HG03521 (cell line): ENCODE measurements at regions not wholly inside any gene's neighbourhood (a gene's known extent, or its start where the extent isn't known, plus 50 kb on each side); places are given as distances from the start of the nearest gene placed in this dataset.
"Not testable (repeated sequence)": the region's sequence is repeated elsewhere in the genome, so short reads cannot be mapped to it uniquely, and the experiment has no call there.

Source experiments
- ATAC-seq: cut with Tn5 transposase; IDR thresholded peaks from one replicate; pipeline ENCODE4 v1.9.1; 2021; ENCODE audit warnings: mild to moderate bottlenecking, moderate library complexity; ENCODE audit not compliant: unreplicated experiment

- no peak for ATAC-seq
These were observed 177.3 kb downstream of the BANP start for GRCh38 chr16:88128556-88128955.

DNA sequence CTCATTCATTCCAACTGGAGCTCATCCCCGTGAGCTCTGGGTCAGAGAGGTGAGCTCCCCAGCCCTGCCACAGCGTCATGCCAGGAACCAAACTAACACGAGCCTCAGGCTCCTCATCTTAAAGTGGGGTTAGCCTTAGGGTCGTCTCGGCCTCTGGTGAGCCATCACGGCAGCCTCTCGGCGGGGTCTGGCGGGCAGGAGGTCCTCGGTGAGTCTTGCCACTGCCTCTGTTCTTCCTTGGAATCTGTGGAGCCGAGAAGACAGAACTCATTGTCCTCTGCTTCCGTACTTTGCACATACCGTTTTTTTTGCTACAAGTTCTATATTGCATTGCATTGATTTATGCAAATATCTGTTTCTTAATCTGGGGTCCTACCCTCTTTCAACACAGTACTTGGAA is 177.9 kb downstream of the BANP start:
- ATAC-seq, result not testable (repeated sequence)

DNA sequence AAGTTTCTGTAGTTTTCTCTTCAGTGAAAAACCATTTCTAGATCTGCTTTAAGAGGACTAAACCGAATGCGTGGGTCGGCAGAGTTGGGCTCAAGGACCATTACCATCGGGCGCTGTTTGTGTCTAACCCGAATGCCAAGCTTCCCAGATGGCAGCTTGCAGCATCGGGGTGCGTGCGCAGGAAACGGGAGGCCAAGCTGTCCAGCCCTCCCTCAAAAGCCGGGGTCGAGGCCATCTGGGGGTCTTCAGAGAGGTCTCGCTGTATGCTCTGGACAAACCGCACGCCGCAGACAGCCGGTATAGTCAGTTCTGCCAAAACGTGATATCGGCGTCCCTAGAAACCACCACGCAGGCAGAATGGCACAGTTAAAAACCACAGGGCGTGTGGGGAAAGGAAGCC is 178.8 kb downstream of the BANP start:
- ATAC-seq, result no peak

- no peak for ATAC-seq
These were observed 179.4 kb downstream of the BANP start for GRCh38 chr16:88130681-88131080.

DNA sequence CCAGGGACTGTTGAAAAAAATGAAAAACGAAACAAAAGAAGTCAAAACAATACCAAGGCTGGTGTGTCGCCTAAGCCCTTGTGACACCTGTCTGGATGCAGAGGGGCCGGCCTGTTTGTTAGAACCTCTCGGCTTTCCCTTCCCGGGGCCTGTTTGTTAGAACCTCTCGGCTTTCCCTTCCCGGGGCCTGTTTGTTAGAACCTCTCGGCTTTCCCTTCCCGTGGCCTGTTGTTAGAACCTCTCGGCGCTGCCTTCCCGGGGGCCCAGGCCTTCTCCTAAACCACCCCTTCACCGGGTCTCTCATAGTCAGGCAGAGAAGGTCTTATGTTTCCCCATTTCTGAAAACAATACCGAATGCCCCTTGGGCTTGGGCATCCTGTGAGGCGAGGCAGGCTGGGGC is 180.0 kb downstream of the BANP start:
- no peak for ATAC-seq

DNA sequence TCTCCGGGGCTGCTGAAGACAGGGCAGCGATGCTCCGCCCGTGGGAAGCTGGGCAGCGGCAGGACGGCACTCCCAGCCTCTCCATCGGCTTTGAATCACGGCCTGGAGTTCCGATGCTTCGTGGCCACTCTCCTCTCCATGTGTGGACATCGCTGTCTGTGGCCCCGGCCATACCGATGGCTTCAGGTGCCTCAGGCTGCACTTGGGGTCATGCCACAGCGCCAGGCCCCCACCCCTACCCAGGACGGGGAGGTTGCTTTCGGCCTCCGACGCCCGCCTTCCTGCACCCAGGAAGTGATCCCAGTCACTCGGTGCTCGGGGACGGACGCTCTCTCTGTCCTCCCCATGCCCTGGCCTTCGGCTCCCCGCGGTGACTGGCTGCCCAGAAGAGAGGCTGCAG is 180.7 kb downstream of the BANP start:
- ATAC-seq, result no peak

- ATAC-seq, result no peak
These were observed 181.7 kb downstream of the BANP start for GRCh38 chr16:88132836-88133506.

GRCh38 chr16:88133507-88133843 is 182.2 kb downstream of the BANP start:
- no peak for ATAC-seq

DNA sequence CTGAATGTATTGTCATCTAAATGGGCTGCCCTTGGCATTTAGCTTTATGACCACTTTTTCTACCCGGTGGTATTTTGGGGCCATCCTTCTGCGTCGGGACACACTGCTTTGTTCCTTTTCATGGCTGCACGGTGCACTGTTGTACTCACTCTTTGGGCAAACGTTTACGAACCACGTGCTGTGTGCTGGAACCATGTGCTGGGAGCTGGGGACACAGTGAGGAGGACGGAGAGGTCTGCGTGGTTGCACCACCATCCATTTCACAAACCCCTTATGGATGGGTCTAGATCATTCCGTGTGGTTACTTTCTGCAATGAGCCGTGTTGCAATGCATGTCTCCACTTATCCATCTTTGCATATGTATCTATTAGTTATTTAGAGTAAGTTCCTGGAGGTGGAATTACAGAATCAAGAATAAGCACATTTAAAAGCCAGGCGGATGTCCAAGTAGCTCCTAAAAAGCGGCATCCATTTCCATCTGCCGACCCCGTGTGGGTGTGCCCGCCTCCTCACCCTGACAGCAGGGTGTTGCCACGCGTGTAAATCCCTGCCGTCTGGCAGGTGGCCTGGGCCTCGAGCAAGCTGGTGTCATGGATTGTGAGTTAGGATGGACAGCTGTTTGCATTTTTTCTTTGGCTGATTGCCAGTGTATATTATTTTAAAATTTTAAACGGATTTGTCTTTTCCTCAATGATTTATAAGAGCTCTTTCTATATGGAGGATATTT is 183.1 kb downstream of the BANP start:
- not testable (repeated sequence) for ATAC-seq

GRCh38 chr16:88134899-88135682 is 183.9 kb downstream of the BANP start:
- ATAC-seq, result not testable (repeated sequence)

GRCh38 chr16:88136211-88136713 is 185.0 kb downstream of the BANP start:
- ATAC-seq, result not testable (repeated sequence)

DNA sequence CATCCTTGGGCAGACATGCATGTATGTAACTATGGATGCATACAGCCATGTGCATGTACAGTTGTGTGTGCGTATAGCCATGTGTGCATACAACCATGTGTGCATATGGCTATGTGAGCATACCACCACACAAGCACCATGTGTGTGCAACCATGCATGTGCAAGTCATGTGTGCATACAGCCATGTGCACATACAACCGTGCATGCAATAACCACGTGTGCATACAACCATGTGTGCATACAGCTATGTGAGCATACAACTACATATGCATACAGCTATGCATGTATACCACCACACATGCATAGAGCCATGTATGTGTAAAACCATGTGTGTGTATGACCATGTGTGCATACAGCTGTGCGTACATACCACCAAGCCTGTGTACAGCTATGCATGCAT is 185.7 kb downstream of the BANP start:
- not testable (repeated sequence) for ATAC-seq

DNA sequence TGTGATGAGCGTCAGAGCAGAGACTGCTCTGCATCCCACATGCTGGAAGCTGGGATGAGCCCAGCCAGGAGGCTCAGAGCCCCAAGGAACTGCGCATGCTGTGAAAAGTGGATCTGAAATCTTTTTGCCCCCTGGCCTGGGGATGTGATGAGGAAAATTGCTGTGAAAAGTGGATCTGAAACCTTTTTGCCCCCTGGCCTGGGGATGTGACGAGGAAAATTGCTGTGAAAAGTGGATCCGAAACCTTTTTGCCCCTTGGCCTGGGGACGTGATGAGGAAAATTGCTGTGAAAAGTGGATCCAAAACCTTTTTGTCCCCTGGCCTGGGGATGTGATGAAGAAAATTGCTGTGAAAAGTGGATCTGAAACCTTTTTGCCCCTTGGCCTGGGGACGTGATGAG is 187.9 kb downstream of the BANP start:
- not testable (repeated sequence) for ATAC-seq

- ATAC-seq, result not testable (repeated sequence)
These were observed 189.0 kb downstream of the BANP start for GRCh38 chr16:88140195-88140594.

DNA sequence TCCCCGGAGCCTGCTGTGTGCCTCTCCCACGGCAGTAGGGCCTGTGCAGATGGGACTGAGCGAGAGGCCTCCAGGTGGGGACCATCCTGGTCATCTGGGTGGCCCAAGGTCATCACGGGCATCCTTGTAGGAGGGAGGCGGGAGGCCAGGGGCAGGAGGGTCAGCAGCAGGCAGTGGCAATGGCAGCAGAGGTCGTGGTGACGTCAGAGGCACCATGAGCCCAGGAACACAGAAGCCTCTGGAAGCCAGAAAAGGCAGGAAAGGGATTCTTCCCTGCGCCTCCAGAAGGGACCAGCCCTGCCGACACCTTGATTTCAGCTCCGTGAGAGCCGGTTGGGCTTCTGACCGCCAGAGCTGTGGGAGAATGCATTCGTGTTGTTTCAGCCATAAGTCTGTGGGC is 190.3 kb downstream of the BANP start:
- ATAC-seq, result no peak

DNA sequence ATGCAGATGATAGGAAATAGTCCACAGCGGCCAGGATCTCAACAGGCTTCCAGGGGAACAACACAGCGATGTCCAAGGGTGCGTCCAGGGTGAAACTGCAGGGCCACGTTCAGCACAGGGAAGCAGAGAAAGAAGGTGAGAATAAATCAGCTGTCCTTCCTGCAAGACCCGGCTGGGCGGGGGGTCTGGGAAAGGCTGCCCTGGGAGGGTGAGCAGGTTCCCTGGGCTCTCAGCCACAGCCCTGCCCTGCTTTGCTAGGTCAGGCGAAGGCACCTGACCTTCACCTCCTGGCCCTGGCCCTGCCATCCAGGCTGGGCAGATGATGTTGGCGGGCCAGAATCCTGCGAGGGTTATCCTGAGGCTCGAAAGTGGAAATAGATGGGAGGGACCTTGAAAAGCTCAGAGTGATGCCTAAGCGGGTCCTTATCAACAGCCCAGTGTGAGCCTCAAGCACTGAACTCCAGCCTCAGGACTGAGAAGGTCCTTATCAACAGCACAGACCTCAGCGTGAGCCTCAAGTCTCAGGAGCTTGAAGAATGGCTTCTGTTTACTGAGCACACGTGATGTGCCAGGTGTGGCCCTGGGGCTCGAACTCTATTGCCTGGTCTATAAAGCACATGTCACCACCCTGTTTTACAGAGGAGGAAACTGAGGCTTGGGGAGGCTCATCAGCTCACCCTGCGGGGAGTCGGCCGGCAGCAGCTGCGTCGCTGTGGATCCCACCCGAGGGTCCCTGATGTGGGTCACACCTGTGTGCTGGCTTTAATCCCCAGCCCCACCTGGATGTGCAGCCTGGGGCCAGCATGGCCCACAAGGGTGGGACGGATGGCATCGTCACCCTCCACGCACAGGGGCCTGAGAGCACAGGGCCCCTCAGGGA is 191.1 kb downstream of the BANP start:
- not testable (repeated sequence) for ATAC-seq

DNA sequence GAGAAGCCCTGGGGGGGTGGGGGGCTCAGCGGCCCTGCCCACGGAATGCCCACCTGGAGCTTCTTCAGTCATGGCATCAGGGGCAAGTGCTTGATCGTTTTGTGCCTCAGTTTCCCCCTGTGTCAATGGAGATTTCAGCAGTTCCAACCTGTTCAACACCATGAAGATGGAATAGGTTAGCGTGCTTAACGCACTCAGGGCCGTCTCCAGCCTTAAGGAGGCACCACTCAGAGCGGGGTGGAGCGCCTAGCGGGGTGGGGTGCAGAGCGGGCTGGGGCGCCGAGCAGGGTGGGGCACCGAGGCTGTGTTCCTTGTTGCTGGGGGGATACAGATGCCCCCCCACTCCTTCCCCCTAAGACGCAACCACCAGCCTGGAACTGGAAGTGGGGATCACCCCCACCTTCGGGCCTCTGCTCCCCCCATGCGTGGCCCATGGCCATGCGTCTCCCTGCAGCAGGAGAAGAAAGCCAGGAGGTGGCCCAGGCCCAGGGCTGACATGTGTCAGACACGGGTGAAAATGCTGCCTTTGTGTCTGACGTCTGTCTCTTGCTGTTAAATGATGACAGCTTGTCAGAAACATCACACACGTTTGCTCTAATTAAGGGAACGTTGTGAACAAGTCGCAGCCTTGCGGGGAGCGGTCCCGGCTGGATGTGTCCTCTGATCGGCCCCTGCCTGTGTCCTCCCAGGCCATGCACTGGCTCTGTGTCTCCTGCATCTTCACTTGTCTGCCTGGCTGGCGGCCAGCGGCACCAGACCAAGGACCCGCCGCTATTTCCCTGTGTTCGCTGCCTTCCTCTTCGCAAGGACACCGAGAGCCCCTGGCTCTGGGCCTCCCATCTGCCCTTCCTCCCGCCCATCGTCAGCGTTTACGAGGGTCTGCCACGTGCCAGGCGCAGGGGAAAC is 192.1 kb downstream of the BANP start:
- not testable (repeated sequence) for ATAC-seq

GRCh38 chr16:88144028-88144511 is 192.8 kb downstream of the BANP start:
- ATAC-seq, result no peak

- ATAC-seq, result not testable (repeated sequence)
These were observed 194.1 kb downstream of the BANP start for GRCh38 chr16:88145376-88145775.
